ENCODE measurements at regions not wholly inside any gene's neighbourhood (a gene's known extent, or its start where the extent isn't known, plus 50 kb on each side); places are given as distances from the start of the nearest gene placed in this dataset.
A peak's percentile ranks its signal among the peaks of the same experiment; 100 is the strongest.

DNA sequence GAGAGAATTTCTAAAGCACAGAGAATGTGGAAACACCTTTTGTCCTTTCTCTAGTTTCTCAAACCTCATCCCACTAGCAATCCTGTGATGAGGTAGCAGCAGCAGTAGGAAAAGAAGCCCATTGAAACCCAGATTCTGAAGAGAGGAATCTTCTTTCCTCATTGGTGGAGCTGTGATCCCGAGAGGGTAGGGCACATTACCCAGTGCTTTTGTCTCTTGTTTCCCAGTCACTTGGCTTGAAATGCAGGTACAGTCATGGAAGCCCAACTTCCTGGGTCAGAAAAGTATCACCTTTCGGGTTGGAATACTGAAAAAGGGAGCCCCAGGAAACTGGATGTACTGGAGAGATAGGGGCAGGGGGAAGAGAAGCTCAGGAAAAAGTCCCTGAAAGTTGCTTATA lies 417.4 kb downstream of the TBC1D32 start:
- ATAC-seq, result peak; percentile 86
- Mint-ChIP-seq H3K4me1 (peaks cover 7% of the 10 kb centered on the region), H3K4me3 (no peak overlapping the region), H3K27me3 (ENCODE audit: low read depth) (no peaks in the 10 kb centered on the region), H3K36me3 (no peaks in the 10 kb centered on the region), H3K9me3 (peaks cover under 1% of the 10 kb centered on the region; the same call in 1 of the 2 replicates), H3K27ac (peak overlapping the region; percentile 31; the same call in 1 of the 2 replicates)
- CTCF ChIA-PET, result no interaction called here
- DNase-seq (ENCODE audit: low spot score), result no peak
- POLR2A ChIA-PET, result no interaction called here
- TF ChIP-seq, protein P1, sequence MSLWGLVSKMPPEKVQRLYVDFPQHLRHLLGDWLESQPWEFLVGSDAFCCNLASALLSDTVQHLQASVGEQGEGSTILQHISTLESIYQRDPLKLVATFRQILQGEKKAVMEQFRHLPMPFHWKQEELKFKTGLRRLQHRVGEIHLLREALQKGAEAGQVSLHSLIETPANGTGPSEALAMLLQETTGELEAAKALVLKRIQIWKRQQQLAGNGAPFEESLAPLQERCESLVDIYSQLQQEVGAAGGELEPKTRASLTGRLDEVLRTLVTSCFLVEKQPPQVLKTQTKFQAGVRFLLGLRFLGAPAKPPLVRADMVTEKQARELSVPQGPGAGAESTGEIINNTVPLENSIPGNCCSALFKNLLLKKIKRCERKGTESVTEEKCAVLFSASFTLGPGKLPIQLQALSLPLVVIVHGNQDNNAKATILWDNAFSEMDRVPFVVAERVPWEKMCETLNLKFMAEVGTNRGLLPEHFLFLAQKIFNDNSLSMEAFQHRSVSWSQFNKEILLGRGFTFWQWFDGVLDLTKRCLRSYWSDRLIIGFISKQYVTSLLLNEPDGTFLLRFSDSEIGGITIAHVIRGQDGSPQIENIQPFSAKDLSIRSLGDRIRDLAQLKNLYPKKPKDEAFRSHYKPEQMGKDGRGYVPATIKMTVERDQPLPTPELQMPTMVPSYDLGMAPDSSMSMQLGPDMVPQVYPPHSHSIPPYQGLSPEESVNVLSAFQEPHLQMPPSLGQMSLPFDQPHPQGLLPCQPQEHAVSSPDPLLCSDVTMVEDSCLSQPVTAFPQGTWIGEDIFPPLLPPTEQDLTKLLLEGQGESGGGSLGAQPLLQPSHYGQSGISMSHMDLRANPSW (CRISPR knock-in tag; conservative IDR thresholded peaks at IDR 0.05; ENCODE audit: low read depth), result no peak
- TF ChIP-seq, protein P2, sequence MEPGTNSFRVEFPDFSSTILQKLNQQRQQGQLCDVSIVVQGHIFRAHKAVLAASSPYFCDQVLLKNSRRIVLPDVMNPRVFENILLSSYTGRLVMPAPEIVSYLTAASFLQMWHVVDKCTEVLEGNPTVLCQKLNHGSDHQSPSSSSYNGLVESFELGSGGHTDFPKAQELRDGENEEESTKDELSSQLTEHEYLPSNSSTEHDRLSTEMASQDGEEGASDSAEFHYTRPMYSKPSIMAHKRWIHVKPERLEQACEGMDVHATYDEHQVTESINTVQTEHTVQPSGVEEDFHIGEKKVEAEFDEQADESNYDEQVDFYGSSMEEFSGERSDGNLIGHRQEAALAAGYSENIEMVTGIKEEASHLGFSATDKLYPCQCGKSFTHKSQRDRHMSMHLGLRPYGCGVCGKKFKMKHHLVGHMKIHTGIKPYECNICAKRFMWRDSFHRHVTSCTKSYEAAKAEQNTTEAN (CRISPR knock-in tag; IDR thresholded peaks at IDR 0.05), result no peak

DNA sequence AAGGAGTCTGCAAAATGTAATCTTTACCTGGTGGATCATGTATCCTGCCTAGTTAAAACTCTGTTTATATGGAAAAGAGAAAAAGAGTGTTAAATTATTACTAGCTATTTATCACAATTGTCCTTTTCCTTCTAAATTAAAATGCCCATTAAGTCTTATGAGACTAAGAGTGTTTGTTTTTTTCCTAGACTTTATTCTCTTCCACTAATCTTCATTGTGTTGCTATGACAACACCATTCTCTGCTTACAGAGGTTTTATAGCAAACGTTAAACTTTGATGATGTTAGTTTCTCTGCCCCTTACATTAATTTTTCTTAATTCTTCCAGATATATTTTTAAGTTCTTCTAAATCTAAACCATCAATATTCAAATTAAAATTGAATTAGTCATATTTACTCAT lies 420.8 kb downstream of the TBC1D32 start:
- peaks cover 7% of the 10 kb centered on the region for H3K4me1 Mint-ChIP-seq
- peaks cover 10% of the 10 kb centered on the region for H3K9me3 Mint-ChIP-seq
- ChIA-PET CTCF (no interaction called here), POLR2A (no interaction called here)
- H3K36me3 Mint-ChIP-seq, result no peaks in the 10 kb centered on the region
- H3K4me3 Mint-ChIP-seq, result no peak overlapping the region
- ATAC-seq, result no peak
- no peak for DNase-seq (ENCODE audit: low spot score)
- no peak overlapping the region for H3K27ac Mint-ChIP-seq
- H3K27me3 Mint-ChIP-seq (ENCODE audit: low read depth), result no peaks in the 10 kb centered on the region
- TF ChIP-seq, protein P3, sequence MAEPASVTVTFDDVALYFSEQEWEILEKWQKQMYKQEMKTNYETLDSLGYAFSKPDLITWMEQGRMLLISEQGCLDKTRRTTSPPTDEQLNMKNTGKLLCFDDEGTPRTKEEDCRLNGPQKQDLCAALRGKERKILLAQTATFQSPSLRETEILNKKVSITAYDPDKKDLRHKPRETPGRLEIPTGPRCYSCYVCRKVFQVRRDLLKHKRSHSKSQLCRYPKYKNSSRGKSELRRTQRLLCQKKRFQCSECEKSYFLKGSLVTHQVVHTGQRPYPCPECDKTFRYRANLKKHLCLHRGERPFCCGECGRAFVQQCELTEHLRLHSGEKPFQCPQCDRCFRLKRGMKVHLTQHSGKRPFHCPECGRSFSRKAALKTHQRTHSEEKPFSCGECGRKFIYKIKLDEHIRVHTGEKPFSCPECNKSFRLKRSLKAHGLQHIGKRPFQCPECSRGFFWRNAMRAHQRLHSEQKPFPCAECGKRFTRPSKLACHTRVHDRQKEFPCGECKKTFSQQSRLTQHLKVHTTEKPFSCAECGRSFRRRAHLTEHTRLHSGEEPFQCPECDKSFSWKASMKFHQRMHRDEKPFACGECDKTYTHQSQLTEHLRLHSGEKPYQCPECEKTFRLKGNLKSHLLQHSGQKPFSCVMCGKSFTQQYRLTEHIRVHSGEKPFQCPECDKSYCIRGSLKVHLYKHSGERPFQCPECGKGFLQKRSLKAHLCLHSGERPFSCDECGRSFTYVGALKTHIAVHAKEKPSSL (CRISPR knock-in tag; conservative IDR thresholded peaks at IDR 0.05), result no peak
- no peak for TF ChIP-seq CREM (CRISPR knock-in tag; IDR thresholded peaks at IDR 0.05)
- TF ChIP-seq, protein P4, sequence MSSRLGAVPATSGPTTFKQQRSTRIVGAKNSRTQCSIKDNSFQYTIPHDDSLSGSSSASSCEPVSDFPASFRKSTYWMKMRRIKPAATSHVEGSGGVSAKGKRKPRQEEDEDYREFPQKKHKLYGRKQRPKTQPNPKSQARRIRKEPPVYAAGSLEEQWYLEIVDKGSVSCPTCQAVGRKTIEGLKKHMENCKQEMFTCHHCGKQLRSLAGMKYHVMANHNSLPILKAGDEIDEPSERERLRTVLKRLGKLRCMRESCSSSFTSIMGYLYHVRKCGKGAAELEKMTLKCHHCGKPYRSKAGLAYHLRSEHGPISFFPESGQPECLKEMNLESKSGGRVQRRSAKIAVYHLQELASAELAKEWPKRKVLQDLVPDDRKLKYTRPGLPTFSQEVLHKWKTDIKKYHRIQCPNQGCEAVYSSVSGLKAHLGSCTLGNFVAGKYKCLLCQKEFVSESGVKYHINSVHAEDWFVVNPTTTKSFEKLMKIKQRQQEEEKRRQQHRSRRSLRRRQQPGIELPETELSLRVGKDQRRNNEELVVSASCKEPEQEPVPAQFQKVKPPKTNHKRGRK (CRISPR knock-in tag; IDR thresholded peaks at IDR 0.05; ENCODE audit: borderline replicate concordance), result no peak
- TF ChIP-seq, protein P5, sequence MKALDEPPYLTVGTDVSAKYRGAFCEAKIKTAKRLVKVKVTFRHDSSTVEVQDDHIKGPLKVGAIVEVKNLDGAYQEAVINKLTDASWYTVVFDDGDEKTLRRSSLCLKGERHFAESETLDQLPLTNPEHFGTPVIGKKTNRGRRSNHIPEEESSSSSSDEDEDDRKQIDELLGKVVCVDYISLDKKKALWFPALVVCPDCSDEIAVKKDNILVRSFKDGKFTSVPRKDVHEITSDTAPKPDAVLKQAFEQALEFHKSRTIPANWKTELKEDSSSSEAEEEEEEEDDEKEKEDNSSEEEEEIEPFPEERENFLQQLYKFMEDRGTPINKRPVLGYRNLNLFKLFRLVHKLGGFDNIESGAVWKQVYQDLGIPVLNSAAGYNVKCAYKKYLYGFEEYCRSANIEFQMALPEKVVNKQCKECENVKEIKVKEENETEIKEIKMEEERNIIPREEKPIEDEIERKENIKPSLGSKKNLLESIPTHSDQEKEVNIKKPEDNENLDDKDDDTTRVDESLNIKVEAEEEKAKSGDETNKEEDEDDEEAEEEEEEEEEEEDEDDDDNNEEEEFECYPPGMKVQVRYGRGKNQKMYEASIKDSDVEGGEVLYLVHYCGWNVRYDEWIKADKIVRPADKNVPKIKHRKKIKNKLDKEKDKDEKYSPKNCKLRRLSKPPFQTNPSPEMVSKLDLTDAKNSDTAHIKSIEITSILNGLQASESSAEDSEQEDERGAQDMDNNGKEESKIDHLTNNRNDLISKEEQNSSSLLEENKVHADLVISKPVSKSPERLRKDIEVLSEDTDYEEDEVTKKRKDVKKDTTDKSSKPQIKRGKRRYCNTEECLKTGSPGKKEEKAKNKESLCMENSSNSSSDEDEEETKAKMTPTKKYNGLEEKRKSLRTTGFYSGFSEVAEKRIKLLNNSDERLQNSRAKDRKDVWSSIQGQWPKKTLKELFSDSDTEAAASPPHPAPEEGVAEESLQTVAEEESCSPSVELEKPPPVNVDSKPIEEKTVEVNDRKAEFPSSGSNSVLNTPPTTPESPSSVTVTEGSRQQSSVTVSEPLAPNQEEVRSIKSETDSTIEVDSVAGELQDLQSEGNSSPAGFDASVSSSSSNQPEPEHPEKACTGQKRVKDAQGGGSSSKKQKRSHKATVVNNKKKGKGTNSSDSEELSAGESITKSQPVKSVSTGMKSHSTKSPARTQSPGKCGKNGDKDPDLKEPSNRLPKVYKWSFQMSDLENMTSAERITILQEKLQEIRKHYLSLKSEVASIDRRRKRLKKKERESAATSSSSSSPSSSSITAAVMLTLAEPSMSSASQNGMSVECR (CRISPR knock-in tag; IDR thresholded peaks at IDR 0.05; ENCODE audit: borderline replicate concordance), result no peak
- TF ChIP-seq, protein P6, sequence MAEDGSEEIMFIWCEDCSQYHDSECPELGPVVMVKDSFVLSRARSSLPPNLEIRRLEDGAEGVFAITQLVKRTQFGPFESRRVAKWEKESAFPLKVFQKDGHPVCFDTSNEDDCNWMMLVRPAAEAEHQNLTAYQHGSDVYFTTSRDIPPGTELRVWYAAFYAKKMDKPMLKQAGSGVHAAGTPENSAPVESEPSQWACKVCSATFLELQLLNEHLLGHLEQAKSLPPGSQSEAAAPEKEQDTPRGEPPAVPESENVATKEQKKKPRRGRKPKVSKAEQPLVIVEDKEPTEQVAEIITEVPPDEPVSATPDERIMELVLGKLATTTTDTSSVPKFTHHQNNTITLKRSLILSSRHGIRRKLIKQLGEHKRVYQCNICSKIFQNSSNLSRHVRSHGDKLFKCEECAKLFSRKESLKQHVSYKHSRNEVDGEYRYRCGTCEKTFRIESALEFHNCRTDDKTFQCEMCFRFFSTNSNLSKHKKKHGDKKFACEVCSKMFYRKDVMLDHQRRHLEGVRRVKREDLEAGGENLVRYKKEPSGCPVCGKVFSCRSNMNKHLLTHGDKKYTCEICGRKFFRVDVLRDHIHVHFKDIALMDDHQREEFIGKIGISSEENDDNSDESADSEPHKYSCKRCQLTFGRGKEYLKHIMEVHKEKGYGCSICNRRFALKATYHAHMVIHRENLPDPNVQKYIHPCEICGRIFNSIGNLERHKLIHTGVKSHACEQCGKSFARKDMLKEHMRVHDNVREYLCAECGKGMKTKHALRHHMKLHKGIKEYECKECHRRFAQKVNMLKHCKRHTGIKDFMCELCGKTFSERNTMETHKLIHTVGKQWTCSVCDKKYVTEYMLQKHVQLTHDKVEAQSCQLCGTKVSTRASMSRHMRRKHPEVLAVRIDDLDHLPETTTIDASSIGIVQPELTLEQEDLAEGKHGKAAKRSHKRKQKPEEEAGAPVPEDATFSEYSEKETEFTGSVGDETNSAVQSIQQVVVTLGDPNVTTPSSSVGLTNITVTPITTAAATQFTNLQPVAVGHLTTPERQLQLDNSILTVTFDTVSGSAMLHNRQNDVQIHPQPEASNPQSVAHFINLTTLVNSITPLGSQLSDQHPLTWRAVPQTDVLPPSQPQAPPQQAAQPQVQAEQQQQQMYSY (CRISPR knock-in tag; IDR thresholded peaks at IDR 0.05), result no peak
- TF ChIP-seq, protein P7, sequence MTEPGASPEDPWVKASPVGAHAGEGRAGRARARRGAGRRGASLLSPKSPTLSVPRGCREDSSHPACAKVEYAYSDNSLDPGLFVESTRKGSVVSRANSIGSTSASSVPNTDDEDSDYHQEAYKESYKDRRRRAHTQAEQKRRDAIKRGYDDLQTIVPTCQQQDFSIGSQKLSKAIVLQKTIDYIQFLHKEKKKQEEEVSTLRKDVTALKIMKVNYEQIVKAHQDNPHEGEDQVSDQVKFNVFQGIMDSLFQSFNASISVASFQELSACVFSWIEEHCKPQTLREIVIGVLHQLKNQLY (CRISPR knock-in tag; IDR thresholded peaks at IDR 0.05), result no peak
- no peak for TF ChIP-seq ZNF423 (CRISPR knock-in tag; IDR thresholded peaks at IDR 0.05)
- TF ChIP-seq, protein P8, sequence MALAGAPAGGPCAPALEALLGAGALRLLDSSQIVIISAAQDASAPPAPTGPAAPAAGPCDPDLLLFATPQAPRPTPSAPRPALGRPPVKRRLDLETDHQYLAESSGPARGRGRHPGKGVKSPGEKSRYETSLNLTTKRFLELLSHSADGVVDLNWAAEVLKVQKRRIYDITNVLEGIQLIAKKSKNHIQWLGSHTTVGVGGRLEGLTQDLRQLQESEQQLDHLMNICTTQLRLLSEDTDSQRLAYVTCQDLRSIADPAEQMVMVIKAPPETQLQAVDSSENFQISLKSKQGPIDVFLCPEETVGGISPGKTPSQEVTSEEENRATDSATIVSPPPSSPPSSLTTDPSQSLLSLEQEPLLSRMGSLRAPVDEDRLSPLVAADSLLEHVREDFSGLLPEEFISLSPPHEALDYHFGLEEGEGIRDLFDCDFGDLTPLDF (CRISPR knock-in tag; IDR thresholded peaks at IDR 0.05), result no peak
- TF ChIP-seq, protein P1 (CRISPR knock-in tag; conservative IDR thresholded peaks at IDR 0.05; ENCODE audit: low read depth), result no peak
